Esophagus muscularis mucosa (tissue), 4 donors: ENCODE measurements at regions not wholly inside any gene's neighbourhood (a gene's known extent, or its start where the extent isn't known, plus 50 kb on each side); places are given as distances from the start of the nearest gene placed in this dataset.
"Not testable (repeated sequence)": the region's sequence is repeated elsewhere in the genome, so short reads cannot be mapped to it uniquely, and the experiment has no call there.

ENCODE experiments used
- DNase-seq: peaks from one replicate; pipeline ENCODE4 v3.0.0-alpha.2; 2017; ENCODE audit errors: extremely low spot score
- H3K27ac ChIP-seq, 4 donors: fragments of 200-600 bp; sonication (generic); replicated peaks in 1 of 4; 1 replicate in 3 of 4; 2 replicates in 1 of 4; pipeline ENCODE4 v1.5.1; 2016 to 2019; ENCODE audit warnings: mild to moderate bottlenecking in 1 of 4
- H3K27me3 ChIP-seq, 4 donors: fragments of 200-600 bp; sonication (generic); one replicate each; pipeline versions ENCODE4 v1.5.1 to v1.6.0; 2016 to 2019
- H3K36me3 ChIP-seq, 4 donors: fragments of 200-600 bp; sonication (generic); one replicate each; pipeline ENCODE4 v1.5.1; 2016 to 2019
- H3K4me1 ChIP-seq, 4 donors: fragments of 200-600 bp; sonication (generic); one replicate each; pipeline ENCODE4 v1.5.1; 2016 to 2019
- H3K4me3 ChIP-seq, 4 donors: fragments of 200-600 bp; sonication (generic); 1 replicate in 2 of 4; 2 replicates in 2 of 4; pipeline ENCODE4 v1.5.1; 2016 to 2019; ENCODE audit warnings: mild to moderate bottlenecking in 4 of 4, moderate library complexity in 1 of 4
- H3K9me3 ChIP-seq, 4 donors: fragments of 200-600 bp; sonication (generic); 1 replicate in 3 of 4; 2 replicates in 1 of 4; pipeline ENCODE4 v1.5.1; 2016 to 2019
- CTCF ChIP-seq, 3 experiments: fragments of 200-600 bp in 2 of 3; fragments of 450-650 bp in 1 of 3; sonication (generic) in 2 of 3; IDR thresholded peaks; one replicate each; pipeline ENCODE4 v1.5.1; 2017 to 2019; ENCODE audit warnings: antibody characterized with exemption in 3 of 3, mild to moderate bottlenecking in 2 of 3, moderate library complexity in 1 of 3
- EP300 ChIP-seq: sonication (generic); formaldehyde crosslinking; IDR thresholded peaks from one replicate; pipeline ENCODE4 v1.6.1; 2017; ENCODE audit warnings: antibody characterized with exemption
- POLR2A ChIP-seq: fragments of 450-650 bp; IDR thresholded peaks from one replicate; pipeline ENCODE4 v1.6.1; 2017; ENCODE audit warnings: antibody characterized with exemption, moderate library complexity, mild to moderate bottlenecking, low read depth
- POLR2AphosphoS5 ChIP-seq, 2 donors: sonication (generic); formaldehyde crosslinking; IDR thresholded peaks; one replicate each; pipeline ENCODE4 v1.6.1; 2017; ENCODE audit warnings: antibody characterized with exemption in 2 of 2
- WGBS: methylation state at CpG from one replicate; pipeline ENCODE4 v1.1.5; 2018; 5-methylcytosine and 5-hydroxymethylcytosine counted together
- intact Hi-C: fragments of 100-400 bp; cut with DNase I; formaldehyde crosslinking; loops from one replicate; pipeline ENCODE4 v1.15.1; 2023

- Histone ChIP-seq H3K27me3 (no peaks in the 10 kb centered on the region), H3K4me3 (no peak overlapping the region), H3K9me3 (no peaks in the 10 kb centered on the region), H3K27ac (no peak overlapping the region), H3K36me3 (no peaks in the 10 kb centered on the region), H3K4me1 (peaks cover 0 to 9% (median 4%) of the 10 kb centered on the region in 4 donors)
- WGBS, result 96% methylated on average over 3 of the region's 3 CpGs
- intact Hi-C loops, result no loop called here
- DNase-seq, result no peak
- TF ChIP-seq POLR2A, result no peak
Observed at GRCh38 chr2:181788897-181789555, 102.5 kb upstream of the ITPRID2 start.

- Histone ChIP-seq H3K36me3 (no peaks in the 10 kb centered on the region), H3K27me3 (no peaks in the 10 kb centered on the region), H3K27ac (no peak overlapping the region), H3K4me3 (no peak overlapping the region), H3K9me3 (no peaks in the 10 kb centered on the region), H3K4me1 (peaks cover 0 to 3% (median under 1%) of the 10 kb centered on the region in 4 donors)
- no peak for DNase-seq
- 95% methylated on average over 4 of the region's 4 CpGs for WGBS
- intact Hi-C loops, result no loop called here
- TF ChIP-seq POLR2A (no peak), CTCF (IDR thresholded peaks at IDR 0.05) (no peak)
Observed at GRCh38 chr2:181789827-181790448, 101.6 kb upstream of the ITPRID2 start.

GRCh38 chr2:181790716-181791649, 100.5 kb upstream of the ITPRID2 start:
- Histone ChIP-seq H3K36me3 (no peaks in the 10 kb centered on the region), H3K4me1 (no peaks in the 10 kb centered on the region), H3K27ac (no peak overlapping the region), H3K9me3 (no peaks in the 10 kb centered on the region), H3K4me3 (no peak overlapping the region), H3K27me3 (no peaks in the 10 kb centered on the region)
- intact Hi-C loops, result no loop called here
- whole genome bisulfite sequencing, result 78% methylated on average over 10 of the region's 10 CpGs
- TF ChIP-seq POLR2A (no peak), EP300 (no peak), POLR2AphosphoS5 (IDR thresholded peaks at IDR 0.05) (no peak), CTCF (IDR thresholded peaks at IDR 0.05) (no peak)
- DNase-seq, result no peak

GRCh38 chr2:181792906-181793305, 98.6 kb upstream of the ITPRID2 start:
- intact Hi-C loops, result no loop called here
- H3K36me3 ChIP-seq, result no peaks in the 10 kb centered on the region
- H3K9me3 ChIP-seq, result no peaks in the 10 kb centered on the region
- H3K4me3 ChIP-seq, result no peak overlapping the region
- H3K27ac ChIP-seq, result no peak overlapping the region
- TF ChIP-seq POLR2A (no peak), EP300 (no peak), POLR2AphosphoS5 (IDR thresholded peaks at IDR 0.05) (no peak), CTCF (IDR thresholded peaks at IDR 0.05) (no peak)
- no peak for DNase-seq
- 91% methylated on average over 1 of the region's 1 CpG for WGBS
- no peaks in the 10 kb centered on the region for H3K27me3 ChIP-seq
- H3K4me1 ChIP-seq, result no peaks in the 10 kb centered on the region

- no peak for DNase-seq
- Histone ChIP-seq H3K27ac (no peak overlapping the region), H3K4me1 (no peaks in the 10 kb centered on the region), H3K9me3 (no peaks in the 10 kb centered on the region), H3K27me3 (no peaks in the 10 kb centered on the region), H3K4me3 (no peak overlapping the region), H3K36me3 (no peaks in the 10 kb centered on the region)
- WGBS, result 67% methylated on average over 2 of the region's 2 CpGs
- intact Hi-C loops, result no loop called here
- no peak for TF ChIP-seq CTCF (IDR thresholded peaks at IDR 0.05)
- TF ChIP-seq POLR2AphosphoS5 (IDR thresholded peaks at IDR 0.05), result no peak
- TF ChIP-seq POLR2A, result no peak
- no peak for TF ChIP-seq EP300
Observed at GRCh38 chr2:181798022-181798421, 93.5 kb upstream of the ITPRID2 start.

GRCh38 chr2:181802300-181802699, 89.2 kb upstream of the ITPRID2 start:
- H3K9me3 ChIP-seq, intact Hi-C loops, DNase-seq, H3K36me3 ChIP-seq, H3K27ac ChIP-seq, H3K4me3 ChIP-seq, H3K27me3 ChIP-seq: not testable (repeated sequence)
- peaks cover 10 to 20% (median 17%) of the 10 kb centered on the region in 4 donors for H3K4me1 ChIP-seq
- WGBS, result 97% methylated on average over 1 of the region's 1 CpG

- H3K4me1 ChIP-seq, result peaks cover 10 to 20% (median 17%) of the 10 kb centered on the region in 4 donors
- H3K36me3 ChIP-seq, intact Hi-C loops, H3K27ac ChIP-seq, H3K4me3 ChIP-seq, DNase-seq, H3K27me3 ChIP-seq, H3K9me3 ChIP-seq: not testable (repeated sequence)
- WGBS, result 85% methylated on average over 8 of the region's 12 CpGs
Observed at GRCh38 chr2:181803903-181804799, 87.4 kb upstream of the ITPRID2 start.
